ENCODE measurements at regions not wholly inside any gene's neighbourhood (a gene's known extent, or its start where the extent isn't known, plus 50 kb on each side); places are given as distances from the start of the nearest gene placed in this dataset.
A peak's percentile ranks its signal among the peaks of the same experiment; 100 is the strongest.

DNA sequence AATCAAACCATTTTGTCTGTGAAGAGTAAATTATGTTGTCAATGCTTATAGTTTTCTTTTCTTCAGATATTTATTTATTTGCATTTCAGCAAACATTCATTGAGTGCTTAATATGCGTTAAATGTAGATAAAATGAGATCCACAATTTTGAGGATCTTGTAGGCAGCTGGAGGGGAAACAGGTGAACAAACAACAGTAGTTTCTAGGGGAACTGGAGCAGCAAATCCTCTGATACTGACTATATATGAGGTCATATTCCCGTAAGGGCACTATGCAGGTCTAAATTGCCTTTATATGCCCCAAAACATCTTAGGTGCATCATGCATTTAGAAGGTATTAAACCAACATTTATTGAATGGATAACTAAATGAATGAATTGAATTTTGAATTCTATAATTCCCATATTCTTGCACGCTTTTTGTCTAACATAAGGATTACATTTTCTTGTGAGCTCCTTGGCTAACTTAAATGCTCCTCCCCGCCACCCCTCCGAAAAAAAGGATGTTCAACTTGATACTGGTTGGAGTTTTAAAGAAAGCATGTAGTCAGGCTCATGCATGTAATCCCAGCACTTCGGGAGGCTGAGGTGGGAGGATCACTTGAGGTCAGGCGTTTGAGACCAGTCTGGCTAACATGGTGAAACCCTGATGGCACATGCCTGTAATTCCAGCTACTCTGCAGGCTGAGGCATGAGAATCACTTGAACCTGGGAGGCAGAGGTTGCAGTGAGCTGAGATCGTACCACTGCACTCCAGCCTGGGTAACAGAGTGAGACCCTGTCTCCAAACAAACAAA, 299.8 kb downstream of the TMEM38B start:
- Histone ChIP-seq H3K9me2 (replicated peaks; ENCODE audit: low read length) (no peaks in the 10 kb centered on the region), H3K27ac (ENCODE audit: low read length) (no peak overlapping the region), H3K9me3 (ENCODE audit: low read length) (no peaks in the 10 kb centered on the region), H3F3A (ENCODE audit: low read length, unreplicated experiment) (no peaks in the 10 kb centered on the region), H4K20me1 (ENCODE audit: low read length) (no peaks in the 10 kb centered on the region), H3K4me1 (ENCODE audit: insufficient read depth, low read length) (no peaks in the 10 kb centered on the region), H3K27me3 (ENCODE audit: low read length) (0 out of 2 replicates have a peak, but pooled peaks cover 5% of the 10 kb centered on the region), H3K4me2 (ENCODE audit: low read length) (no peak overlapping the region), H2AFZ (ENCODE audit: low read length) (no peak overlapping the region), H3K79me2 (ENCODE audit: low read length) (no peaks in the 10 kb centered on the region), H3K9ac (ENCODE audit: low read length) (no peak overlapping the region), H3K4me3 (ENCODE audit: low read length) (no peak overlapping the region), H3K36me3 (ENCODE audit: low read depth, low read length) (no peaks in the 10 kb centered on the region)
- no peak for TF ChIP-seq EZH2 (IDR thresholded peaks at IDR 0.05; ENCODE audit: low read length, unreplicated experiment)
- TF ChIP-seq EZH2phosphoT487 (IDR thresholded peaks at IDR 0.05; ENCODE audit: borderline replicate concordance, low read length) = no peak
- TF ChIP-seq CTCF (conservative IDR thresholded peaks at IDR 0.05; ENCODE audit: low read depth, low read length) = no peak
- intact Hi-C loops (cut with micrococcal nuclease) = no loop called here
- ChIA-PET CTCF (no interaction called here), POLR2A (ENCODE audit: unreplicated experiment) (no interaction called here)
- BruUV-seq (replicated peaks) = no TSS peak
- ATAC-seq (no peak), DNase-seq (no peak)

DNA sequence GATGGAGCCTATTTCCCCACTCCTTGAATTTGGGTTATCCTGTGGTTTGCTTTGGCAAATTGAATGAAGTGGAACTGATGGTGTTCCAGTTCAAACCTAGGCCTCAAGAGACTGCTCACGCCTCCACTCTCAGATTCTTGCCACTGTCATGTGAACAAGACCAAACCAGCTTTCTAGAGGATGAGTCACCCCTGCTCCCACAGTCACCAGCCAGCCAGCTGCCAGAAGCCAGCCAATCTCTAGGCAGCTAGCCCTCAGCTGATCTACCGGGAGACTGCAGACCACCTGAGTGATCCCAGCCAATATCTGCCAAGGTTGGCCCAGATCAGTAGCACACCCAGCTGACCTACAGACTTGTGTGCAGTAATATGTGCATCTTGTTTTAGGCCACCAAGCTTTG, 300.6 kb downstream of the TMEM38B start:
- Histone ChIP-seq H3K27ac (ENCODE audit: low read length) (no peak overlapping the region), H3K27me3 (ENCODE audit: low read length) (0 out of 2 replicates have a peak, but pooled peaks cover 5% of the 10 kb centered on the region), H3K79me2 (ENCODE audit: low read length) (no peaks in the 10 kb centered on the region), H4K20me1 (ENCODE audit: low read length) (no peaks in the 10 kb centered on the region), H3K4me3 (ENCODE audit: low read length) (no peak overlapping the region), H3K36me3 (ENCODE audit: low read depth, low read length) (no peaks in the 10 kb centered on the region), H3K9me3 (ENCODE audit: low read length) (no peaks in the 10 kb centered on the region), H3K4me2 (ENCODE audit: low read length) (no peak overlapping the region), H3K9ac (ENCODE audit: low read length) (no peak overlapping the region), H3K4me1 (ENCODE audit: insufficient read depth, low read length) (no peaks in the 10 kb centered on the region), H3F3A (ENCODE audit: low read length, unreplicated experiment) (no peaks in the 10 kb centered on the region), H3K9me2 (replicated peaks; ENCODE audit: low read length) (no peaks in the 10 kb centered on the region), H2AFZ (ENCODE audit: low read length) (no peak overlapping the region)
- intact Hi-C loops (cut with micrococcal nuclease) = no loop called here
- ChIA-PET CTCF (no interaction called here), POLR2A (ENCODE audit: unreplicated experiment) (no interaction called here)
- TF ChIP-seq EZH2phosphoT487 (IDR thresholded peaks at IDR 0.05; ENCODE audit: borderline replicate concordance, low read length) = no peak
- no peak for TF ChIP-seq CTCF (conservative IDR thresholded peaks at IDR 0.05; ENCODE audit: low read depth, low read length)
- TF ChIP-seq EZH2 (IDR thresholded peaks at IDR 0.05; ENCODE audit: low read length, unreplicated experiment) = no peak
- BruUV-seq (replicated peaks) = no TSS peak
- DNase-seq = peak; percentile 32
- no peak for ATAC-seq

DNA sequence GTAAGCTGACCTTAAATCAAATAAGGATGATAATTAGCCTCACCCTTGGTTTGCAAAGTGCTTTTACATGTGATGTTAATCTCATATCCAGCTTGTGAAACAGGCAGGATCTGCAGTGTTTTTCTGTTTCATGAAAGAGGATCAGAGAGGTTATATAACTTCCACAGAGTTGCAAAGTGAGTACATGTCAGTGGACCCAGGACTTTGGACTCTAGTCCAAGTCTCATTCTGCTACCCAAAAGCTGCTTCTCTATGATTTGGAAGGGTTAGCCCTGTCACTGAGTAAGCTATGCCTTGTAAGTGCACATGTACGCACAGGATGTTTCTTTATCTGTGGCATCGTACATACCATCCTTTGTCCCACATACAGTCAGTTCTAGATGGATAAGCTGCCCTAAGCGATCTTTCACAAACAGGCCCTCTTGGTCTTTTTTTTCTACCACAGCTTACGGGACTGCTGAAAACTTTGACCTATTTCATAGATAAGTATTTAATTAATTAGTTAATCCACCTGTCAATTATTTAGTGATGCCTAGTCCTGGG, 322.9 kb downstream of the TMEM38B start:
- ATAC-seq (no peak), DNase-seq (no peak)
- TF ChIP-seq EZH2 (IDR thresholded peaks at IDR 0.05; ENCODE audit: low read length, unreplicated experiment) (no peak), EZH2phosphoT487 (IDR thresholded peaks at IDR 0.05; ENCODE audit: borderline replicate concordance, low read length) (no peak), CTCF (conservative IDR thresholded peaks at IDR 0.05; ENCODE audit: low read depth, low read length) (no peak)
- Histone ChIP-seq H3K4me3 (ENCODE audit: low read length) (no peak overlapping the region), H3K27ac (ENCODE audit: low read length) (no peak overlapping the region), H3K9me2 (replicated peaks; ENCODE audit: low read length) (no peaks in the 10 kb centered on the region), H3F3A (ENCODE audit: low read length, unreplicated experiment) (no peaks in the 10 kb centered on the region), H3K36me3 (ENCODE audit: low read depth, low read length) (no peaks in the 10 kb centered on the region), H3K27me3 (ENCODE audit: low read length) (no peaks in the 10 kb centered on the region), H3K9me3 (ENCODE audit: low read length) (no peaks in the 10 kb centered on the region), H3K9ac (ENCODE audit: low read length) (no peak overlapping the region), H3K4me2 (ENCODE audit: low read length) (no peak overlapping the region), H3K4me1 (ENCODE audit: insufficient read depth, low read length) (no peaks in the 10 kb centered on the region), H2AFZ (ENCODE audit: low read length) (no peak overlapping the region), H4K20me1 (ENCODE audit: low read length) (no peaks in the 10 kb centered on the region), H3K79me2 (ENCODE audit: low read length) (no peaks in the 10 kb centered on the region)
- no TSS peak for BruUV-seq (replicated peaks)
- ChIA-PET POLR2A (ENCODE audit: unreplicated experiment) (no interaction called here), CTCF (no interaction called here)
- intact Hi-C loops (cut with micrococcal nuclease) = no loop called here
